ENCODE measurements at regions not wholly inside any gene's neighbourhood (a gene's known extent, or its start where the extent isn't known, plus 50 kb on each side); places are given as distances from the start of the nearest gene placed in this dataset.

DNA sequence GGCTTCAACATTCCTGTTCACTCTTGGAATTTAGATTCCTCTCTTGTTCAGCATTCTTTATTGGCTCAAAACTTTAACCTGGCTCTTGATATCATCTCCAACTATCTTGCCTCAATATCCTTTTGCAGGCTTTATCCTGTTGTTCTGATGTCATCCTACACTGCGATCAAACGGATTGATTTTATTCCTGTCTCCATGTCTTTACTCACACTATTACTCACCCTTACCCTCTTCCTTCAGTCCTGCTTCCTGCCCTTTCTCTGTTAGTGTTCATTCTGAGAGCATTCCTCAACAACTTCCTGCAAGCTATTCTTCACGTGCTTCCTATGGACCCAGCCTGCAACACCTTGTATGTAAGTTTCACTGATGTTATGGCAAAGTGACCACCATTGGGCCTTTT lies 264.7 kb downstream of the RNF152 start:
- TF ChIP-seq PPARA (CRISPR knock-in tag; IDR thresholded peaks at IDR 0.05; ENCODE audit: borderline replicate concordance) (no peak), ISL1 (CRISPR knock-in tag; IDR thresholded peaks at IDR 0.05) (no peak), ARNTL (CRISPR knock-in tag; IDR thresholded peaks at IDR 0.05; ENCODE audit: borderline replicate concordance, low read depth) (no peak), ZFP3 (CRISPR knock-in tag; IDR thresholded peaks at IDR 0.05) (no peak), BACH2 (CRISPR knock-in tag; IDR thresholded peaks at IDR 0.05; ENCODE audit: borderline replicate concordance) (no peak), RARB (CRISPR knock-in tag; IDR thresholded peaks at IDR 0.05) (no peak), ZNF70 (CRISPR knock-in tag; IDR thresholded peaks at IDR 0.05) (no peak), ZNF8 (CRISPR knock-in tag; IDR thresholded peaks at IDR 0.05) (no peak), CSDC2 (CRISPR knock-in tag; IDR thresholded peaks at IDR 0.05) (no peak), ZFP30 (CRISPR knock-in tag; IDR thresholded peaks at IDR 0.05) (no peak), SNAI2 (CRISPR knock-in tag; IDR thresholded peaks at IDR 0.05) (no peak)
- TF ChIP-seq, protein P1, sequence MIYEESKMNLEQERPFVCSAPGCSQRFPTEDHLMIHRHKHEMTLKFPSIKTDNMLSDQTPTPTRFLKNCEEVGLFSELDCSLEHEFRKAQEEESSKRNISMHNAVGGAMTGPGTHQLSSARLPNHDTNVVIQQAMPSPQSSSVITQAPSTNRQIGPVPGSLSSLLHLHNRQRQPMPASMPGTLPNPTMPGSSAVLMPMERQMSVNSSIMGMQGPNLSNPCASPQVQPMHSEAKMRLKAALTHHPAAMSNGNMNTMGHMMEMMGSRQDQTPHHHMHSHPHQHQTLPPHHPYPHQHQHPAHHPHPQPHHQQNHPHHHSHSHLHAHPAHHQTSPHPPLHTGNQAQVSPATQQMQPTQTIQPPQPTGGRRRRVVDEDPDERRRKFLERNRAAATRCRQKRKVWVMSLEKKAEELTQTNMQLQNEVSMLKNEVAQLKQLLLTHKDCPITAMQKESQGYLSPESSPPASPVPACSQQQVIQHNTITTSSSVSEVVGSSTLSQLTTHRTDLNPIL (CRISPR knock-in tag; IDR thresholded peaks at IDR 0.05; ENCODE audit: low read depth) = no peak
- TF ChIP-seq, protein P2, sequence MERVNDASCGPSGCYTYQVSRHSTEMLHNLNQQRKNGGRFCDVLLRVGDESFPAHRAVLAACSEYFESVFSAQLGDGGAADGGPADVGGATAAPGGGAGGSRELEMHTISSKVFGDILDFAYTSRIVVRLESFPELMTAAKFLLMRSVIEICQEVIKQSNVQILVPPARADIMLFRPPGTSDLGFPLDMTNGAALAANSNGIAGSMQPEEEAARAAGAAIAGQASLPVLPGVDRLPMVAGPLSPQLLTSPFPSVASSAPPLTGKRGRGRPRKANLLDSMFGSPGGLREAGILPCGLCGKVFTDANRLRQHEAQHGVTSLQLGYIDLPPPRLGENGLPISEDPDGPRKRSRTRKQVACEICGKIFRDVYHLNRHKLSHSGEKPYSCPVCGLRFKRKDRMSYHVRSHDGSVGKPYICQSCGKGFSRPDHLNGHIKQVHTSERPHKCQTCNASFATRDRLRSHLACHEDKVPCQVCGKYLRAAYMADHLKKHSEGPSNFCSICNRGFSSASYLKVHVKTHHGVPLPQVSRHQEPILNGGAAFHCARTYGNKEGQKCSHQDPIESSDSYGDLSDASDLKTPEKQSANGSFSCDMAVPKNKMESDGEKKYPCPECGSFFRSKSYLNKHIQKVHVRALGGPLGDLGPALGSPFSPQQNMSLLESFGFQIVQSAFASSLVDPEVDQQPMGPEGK (CRISPR knock-in tag; IDR thresholded peaks at IDR 0.05; ENCODE audit: borderline replicate concordance) = no peak
